SU-DHL-6 (cell line): ENCODE measurements at regions not wholly inside any gene's neighbourhood (a gene's known extent, or its start where the extent isn't known, plus 50 kb on each side); places are given as distances from the start of the nearest gene placed in this dataset.

Experiments
- H2AFZ ChIP-seq: fragments of 200-600 bp; sonication (generic); 2 replicates; pipeline ENCODE4 v1.6.1; 2014; ENCODE audit warnings: low read depth, mild to moderate bottlenecking, moderate library complexity, mixed read lengths, antibody characterized with exemption, low read length; ENCODE audit not compliant: severe bottlenecking
- H3F3A ChIP-seq: fragments of 200-600 bp; shearing (Covaris generic); 2 replicates; pipeline ENCODE4 v1.6.0; 2016; ENCODE audit warnings: antibody characterized with exemption, mild to moderate bottlenecking; ENCODE audit not compliant: insufficient read depth
- H3K27ac ChIP-seq: fragments of 200-600 bp; sonication (generic); 2 replicates; pipeline ENCODE4 v1.5.1; 2016; ENCODE audit warnings: low read depth, mild to moderate bottlenecking, low read length, moderate library complexity, mixed read lengths
- H3K27me3 ChIP-seq: fragments of 200-600 bp; sonication (generic), shearing (Covaris generic); 2 replicates; pipeline ENCODE4 v1.6.0; 2014; ENCODE audit warnings: mild to moderate bottlenecking, low read length
- H3K36me3 ChIP-seq: fragments of 200-600 bp; sonication (generic); 2 replicates; pipeline ENCODE4 v1.6.1; 2014; ENCODE audit warnings: mild to moderate bottlenecking, low read length, mixed read lengths
- H3K4me2 ChIP-seq: fragments of 300-600, 200-600 bp; shearing (Covaris generic), sonication (generic); 2 replicates; pipeline ENCODE4 v1.6.0; 2014; ENCODE audit warnings: low read length, low read depth, mild to moderate bottlenecking; ENCODE audit not compliant: poor library complexity, severe bottlenecking
- H3K4me3 ChIP-seq: fragments of 200-600 bp; sonication (generic); 2 replicates; pipeline ENCODE4 v1.5.1; 2014; ENCODE audit warnings: antibody characterized with exemption, low read length, mild to moderate bottlenecking, mixed read lengths; ENCODE audit not compliant: insufficient read depth, poor library complexity, severe bottlenecking
- H3K79me2 ChIP-seq: fragments of 200-600 bp; sonication (generic); 2 replicates; pipeline ENCODE4 v1.6.1; 2014; ENCODE audit warnings: mild to moderate bottlenecking, low read length, moderate library complexity; ENCODE audit not compliant: insufficient read depth
- H3K9ac ChIP-seq: fragments of 200-600 bp; sonication (generic); 2 replicates; pipeline ENCODE4 v1.7.0; 2014; ENCODE audit warnings: mild to moderate bottlenecking, low read length
- H3K9me2 ChIP-seq: fragments of 200-600 bp; sonication (generic); replicated peaks from 2 replicates; pipeline ENCODE4 v1.6.1; 2014; ENCODE audit warnings: low read length; ENCODE audit not compliant: insufficient read depth
- H3K9me3 ChIP-seq: fragments of 200-600 bp; sonication (generic); 2 replicates; pipeline ENCODE4 v1.6.1; 2014; ENCODE audit warnings: low read length, mixed read lengths; ENCODE audit not compliant: insufficient read depth
- H4K20me1 ChIP-seq: fragments of 200-600 bp; sonication (generic); 2 replicates; pipeline ENCODE4 v1.6.1; 2014; ENCODE audit warnings: low read depth, mild to moderate bottlenecking, antibody characterized with exemption, low read length, moderate library complexity, mixed read lengths
- EZH2phosphoT487 ChIP-seq: fragments of 200-600 bp; sonication (generic), shearing (Covaris generic); conservative IDR thresholded peaks from 2 replicates; pipeline ENCODE4 v1.6.1; 2018; ENCODE audit warnings: mild to moderate bottlenecking, antibody characterized with exemption, low read length, moderate library complexity, mixed read lengths
- TF ChIP-seq, protein P1 (sequence below): fragments of 200-600 bp; sonication (generic); IDR thresholded peaks from one replicate; pipeline ENCODE4 v1.5.1; 2017; ENCODE audit warnings: antibody characterized with exemption, mild to moderate bottlenecking, low read length, moderate library complexity; ENCODE audit not compliant: insufficient read depth, poor library complexity, severe bottlenecking

DNA sequence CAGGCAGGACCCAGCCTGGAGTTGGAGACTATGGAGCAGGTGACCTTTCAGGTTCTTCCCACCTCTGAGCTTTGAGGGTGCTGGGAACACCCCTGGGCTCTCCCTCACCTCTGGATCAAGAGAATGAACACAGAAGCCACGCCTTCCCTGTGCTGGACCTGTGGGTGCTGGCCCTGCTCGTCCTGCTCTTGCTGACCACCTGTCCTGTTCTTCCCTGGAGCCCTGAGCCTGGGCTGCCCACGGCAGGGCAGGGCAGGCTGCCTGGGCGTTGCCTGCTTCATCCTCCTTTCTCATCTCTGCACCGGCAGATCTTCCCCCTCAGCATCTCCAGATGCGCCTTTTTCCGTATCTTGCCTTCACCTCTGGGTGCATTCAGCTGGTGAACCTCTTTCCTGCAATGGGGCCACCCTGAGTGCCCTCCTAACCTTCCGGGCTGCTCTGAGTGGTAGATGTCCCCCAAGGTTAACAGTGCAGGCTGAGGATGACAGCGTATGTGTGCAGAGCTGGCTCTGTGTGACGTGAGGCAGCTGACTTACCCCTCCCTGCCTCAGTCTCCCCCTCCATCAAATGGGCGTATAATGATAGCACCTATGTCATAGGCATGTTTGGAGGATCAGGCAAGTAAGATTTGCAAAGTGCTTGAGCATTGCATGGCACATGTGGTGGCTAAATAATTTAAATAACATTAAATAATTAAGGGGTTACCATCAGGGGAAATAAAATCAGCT, 225.8 kb upstream of the CIBAR2 start:
- H4K20me1 ChIP-seq: no peaks in the 10 kb centered on the region
- H3K4me2 ChIP-seq: no peak overlapping the region
- H3K79me2 ChIP-seq: no peaks in the 10 kb centered on the region
- no peak overlapping the region for H3K9ac ChIP-seq
- H3K4me3 ChIP-seq: no peak overlapping the region
- no peaks in the 10 kb centered on the region for H3K27me3 ChIP-seq
- TF ChIP-seq, protein P1, sequence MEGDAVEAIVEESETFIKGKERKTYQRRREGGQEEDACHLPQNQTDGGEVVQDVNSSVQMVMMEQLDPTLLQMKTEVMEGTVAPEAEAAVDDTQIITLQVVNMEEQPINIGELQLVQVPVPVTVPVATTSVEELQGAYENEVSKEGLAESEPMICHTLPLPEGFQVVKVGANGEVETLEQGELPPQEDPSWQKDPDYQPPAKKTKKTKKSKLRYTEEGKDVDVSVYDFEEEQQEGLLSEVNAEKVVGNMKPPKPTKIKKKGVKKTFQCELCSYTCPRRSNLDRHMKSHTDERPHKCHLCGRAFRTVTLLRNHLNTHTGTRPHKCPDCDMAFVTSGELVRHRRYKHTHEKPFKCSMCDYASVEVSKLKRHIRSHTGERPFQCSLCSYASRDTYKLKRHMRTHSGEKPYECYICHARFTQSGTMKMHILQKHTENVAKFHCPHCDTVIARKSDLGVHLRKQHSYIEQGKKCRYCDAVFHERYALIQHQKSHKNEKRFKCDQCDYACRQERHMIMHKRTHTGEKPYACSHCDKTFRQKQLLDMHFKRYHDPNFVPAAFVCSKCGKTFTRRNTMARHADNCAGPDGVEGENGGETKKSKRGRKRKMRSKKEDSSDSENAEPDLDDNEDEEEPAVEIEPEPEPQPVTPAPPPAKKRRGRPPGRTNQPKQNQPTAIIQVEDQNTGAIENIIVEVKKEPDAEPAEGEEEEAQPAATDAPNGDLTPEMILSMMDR: no peak
- no peak for TF ChIP-seq EZH2phosphoT487
- H2AFZ ChIP-seq: no peak overlapping the region
- H3K36me3 ChIP-seq: no peaks in the 10 kb centered on the region
- H3F3A ChIP-seq: no peaks in the 10 kb centered on the region
- H3K27ac ChIP-seq: no peak overlapping the region
- no peaks in the 10 kb centered on the region for H3K9me3 ChIP-seq
- H3K9me2 ChIP-seq: no peaks in the 10 kb centered on the region

DNA sequence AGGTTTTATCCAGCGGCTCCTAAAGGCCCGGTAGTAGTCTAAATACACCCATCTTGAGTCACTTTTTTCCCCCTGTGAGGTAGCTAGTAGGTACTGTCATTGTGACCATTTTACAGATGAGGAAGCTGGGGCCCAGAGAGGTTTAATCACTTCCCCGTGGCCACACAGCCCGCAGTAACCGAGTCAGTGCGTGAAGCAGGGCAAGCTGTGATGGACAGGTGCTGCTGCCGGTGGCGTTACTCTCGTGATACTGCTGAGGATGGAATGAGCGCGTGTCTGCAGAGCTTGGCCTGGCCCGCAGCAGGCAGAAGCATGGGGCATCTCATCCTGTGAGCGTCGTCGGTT, 226.3 kb upstream of the CIBAR2 start:
- no peaks in the 10 kb centered on the region for H3K9me3 ChIP-seq
- no peaks in the 10 kb centered on the region for H3K27me3 ChIP-seq
- no peak overlapping the region for H3K9ac ChIP-seq
- H3K36me3 ChIP-seq: no peaks in the 10 kb centered on the region
- no peaks in the 10 kb centered on the region for H3K9me2 ChIP-seq
- H4K20me1 ChIP-seq: no peaks in the 10 kb centered on the region
- no peak for TF ChIP-seq EZH2phosphoT487
- TF ChIP-seq, protein P1: no peak
- H3F3A ChIP-seq: no peaks in the 10 kb centered on the region
- no peak overlapping the region for H3K27ac ChIP-seq
- H3K4me2 ChIP-seq: no peak overlapping the region
- H3K79me2 ChIP-seq: no peaks in the 10 kb centered on the region
- no peak overlapping the region for H2AFZ ChIP-seq
- H3K4me3 ChIP-seq: no peak overlapping the region

DNA sequence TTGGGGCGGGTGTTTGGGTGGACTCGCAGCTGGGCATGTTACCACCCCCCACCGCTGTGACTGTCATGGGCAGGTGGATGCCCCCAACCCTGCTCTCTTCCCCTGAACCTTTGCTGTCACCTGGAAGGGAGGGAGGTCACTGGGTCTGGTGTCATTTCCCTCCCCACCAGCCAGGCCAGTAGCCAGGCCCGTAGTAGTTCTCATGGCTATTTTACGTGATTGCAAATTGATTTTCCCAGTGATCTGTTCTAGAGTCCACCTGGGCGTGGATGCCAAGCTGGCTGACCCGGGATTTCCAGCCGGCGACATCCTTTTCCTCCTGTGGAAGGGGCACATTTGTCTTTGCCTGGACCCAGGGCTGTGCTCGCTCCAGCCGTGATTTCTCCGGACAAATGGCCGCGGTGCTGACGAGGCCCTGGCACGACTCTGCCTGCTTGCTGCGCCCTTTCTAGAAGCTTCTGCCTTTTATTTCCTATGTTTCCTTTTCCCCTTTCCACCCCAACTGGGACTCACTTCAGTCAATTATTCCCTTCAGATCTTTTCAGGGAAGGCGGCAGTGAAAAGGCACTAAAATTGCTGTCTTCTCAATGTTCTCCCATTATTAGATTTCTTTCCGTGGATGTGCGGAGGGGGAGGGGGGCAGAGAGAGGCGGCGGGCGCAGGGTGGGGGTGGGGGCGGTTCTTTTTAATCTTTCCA, 226.9 kb upstream of the CIBAR2 start:
- H3K4me2 ChIP-seq: no peak overlapping the region
- no peak overlapping the region for H3K27ac ChIP-seq
- H3K4me3 ChIP-seq: no peak overlapping the region
- no peak overlapping the region for H3K9ac ChIP-seq
- no peaks in the 10 kb centered on the region for H3F3A ChIP-seq
- no peaks in the 10 kb centered on the region for H3K27me3 ChIP-seq
- no peak for TF ChIP-seq EZH2phosphoT487
- TF ChIP-seq, protein P1: no peak
- H3K9me3 ChIP-seq: no peaks in the 10 kb centered on the region
- no peak overlapping the region for H2AFZ ChIP-seq
- no peaks in the 10 kb centered on the region for H3K36me3 ChIP-seq
- no peaks in the 10 kb centered on the region for H3K9me2 ChIP-seq
- no peaks in the 10 kb centered on the region for H4K20me1 ChIP-seq
- no peaks in the 10 kb centered on the region for H3K79me2 ChIP-seq
